ENCODE measurements at regions not wholly inside any gene's neighbourhood (a gene's known extent, or its start where the extent isn't known, plus 50 kb on each side); places are given as distances from the start of the nearest gene placed in this dataset.

DNA sequence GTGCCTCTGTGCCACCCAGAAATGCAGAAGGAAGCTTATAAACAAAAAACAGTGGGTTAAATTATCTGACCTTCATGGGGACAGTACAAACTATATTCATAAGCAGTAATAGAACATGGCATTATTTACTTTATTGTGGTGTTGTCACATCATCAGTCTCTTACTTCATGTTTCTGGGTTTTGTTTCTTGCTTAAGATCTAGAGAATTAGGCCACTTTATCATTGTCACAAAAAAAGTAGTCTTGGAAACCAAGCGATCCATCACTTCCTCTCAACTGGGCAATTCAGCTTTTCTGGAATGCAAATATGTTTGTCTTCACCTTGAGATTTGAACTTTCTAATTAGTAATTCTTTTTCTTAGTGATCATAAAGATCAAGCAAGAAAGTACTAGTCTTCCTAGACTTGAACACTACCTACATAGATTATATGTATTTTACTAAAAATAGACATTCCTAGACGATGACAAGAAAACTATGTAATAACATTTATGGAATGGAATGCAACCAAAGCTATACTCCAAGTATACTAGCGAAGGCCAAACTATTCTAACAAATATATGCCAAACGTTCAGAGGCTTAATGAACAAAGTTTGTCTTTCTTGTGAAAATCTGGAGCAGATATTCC lies 363.4 kb downstream of the DAD1 start:
- H2AK5ac ChIP-seq (ENCODE audit: low read depth, low read length), result peak overlapping the region; percentile 82; the same call in 1 of the 2 replicates
- in situ Hi-C loops (cut with MboI; ENCODE audit: low sequenced_read_pairs), result no loop called here
- DNase-seq, result peak; percentile 74

More for the DNA sequence above, 363.4 kb downstream of the DAD1 start:
- no peaks in the 10 kb centered on the region for H3K36me3 ChIP-seq (ENCODE audit: control insufficient read depth, insufficient read depth, low read length)
- peak overlapping the region; percentile 86; the same call in 2 of the 3 replicates for H2BK15ac ChIP-seq (ENCODE audit: low read depth, low read length)
- no peak overlapping the region for H3K4me3 ChIP-seq (ENCODE audit: insufficient read depth, low read depth, low read length)
- POLR2A ChIA-PET (ENCODE audit: unreplicated experiment), result no interaction called here
- peaks cover 15% of the 10 kb centered on the region for H3K4me1 ChIP-seq (ENCODE audit: control insufficient read depth, insufficient read depth, low read length)
- TF ChIP-seq RCOR1 (IDR thresholded peaks at IDR 0.05; ENCODE audit: insufficient replicate concordance, low read length) (no peak), CEBPB (IDR thresholded peaks at IDR 0.05; ENCODE audit: low read depth, low read length) (peak; percentile 21; the same call in 1 of the 2 replicates), FOS (IDR thresholded peaks at IDR 0.05; ENCODE audit: low read depth, low read length) (no peak; the same call in 1 of the 2 replicates), BHLHE40 (IDR thresholded peaks at IDR 0.05; ENCODE audit: low read depth, low read length) (no peak), RFX5 (IDR thresholded peaks at IDR 0.05; ENCODE audit: low read depth, low read length) (no peak)
- TF ChIP-seq, protein P1, sequence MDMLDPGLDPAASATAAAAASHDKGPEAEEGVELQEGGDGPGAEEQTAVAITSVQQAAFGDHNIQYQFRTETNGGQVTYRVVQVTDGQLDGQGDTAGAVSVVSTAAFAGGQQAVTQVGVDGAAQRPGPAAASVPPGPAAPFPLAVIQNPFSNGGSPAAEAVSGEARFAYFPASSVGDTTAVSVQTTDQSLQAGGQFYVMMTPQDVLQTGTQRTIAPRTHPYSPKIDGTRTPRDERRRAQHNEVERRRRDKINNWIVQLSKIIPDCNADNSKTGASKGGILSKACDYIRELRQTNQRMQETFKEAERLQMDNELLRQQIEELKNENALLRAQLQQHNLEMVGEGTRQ (IDR thresholded peaks at IDR 0.05; ENCODE audit: low read depth, low read length), result no peak
- peak overlapping the region; percentile 79; the same call in 1 of the 2 replicates for H4K91ac ChIP-seq (ENCODE audit: insufficient read depth, low read depth, low read length)
- peak overlapping the region; percentile 93 for H3K4me2 ChIP-seq (ENCODE audit: low read depth, low read length)
- H4K20me1 ChIP-seq (ENCODE audit: insufficient read depth, low read length), result no peaks in the 10 kb centered on the region
- CTCF ChIA-PET, result interaction anchor here (0.6 to 2.7 kb wide), 5 partner anchors 21 to 163 kb away, joined by 3 to 9 read pairs (median 4); no protein-coding TSS in a partner anchor
- peak overlapping the region; percentile 87; the same call in 1 of the 2 replicates for H4K5ac ChIP-seq (ENCODE audit: low read depth, low read length)
- H3K9me1 ChIP-seq (ENCODE audit: insufficient read depth, low read length), result 0 out of 2 replicates have a peak, but pooled peaks cover 4% of the 10 kb centered on the region
- peak overlapping the region; percentile 93 for H2BK20ac ChIP-seq (ENCODE audit: low read depth, low read length)
- ATAC-seq (ENCODE audit: low read depth), result peak; percentile 88
- H2BK5ac ChIP-seq (ENCODE audit: low read depth, low read length, poor library complexity, severe bottlenecking), result peak overlapping the region; percentile 96
- H3K79me1 ChIP-seq (ENCODE audit: low read depth in 1 of 2, low read length in 2 of 2), result no peaks in the 10 kb centered on the region
- H3K18ac ChIP-seq (ENCODE audit: low read depth, low read length), result peak overlapping the region; percentile 99
- no CpG with 5 or more reads among the region's 4 CpGs for WGBS, 2 experiments (ENCODE audit: extremely low coverage in 2 of 2, insufficient read length in 1 of 2)
- no TSS peak for BruUV-seq (replicated peaks)
- no peak overlapping the region for H2AK9ac ChIP-seq (replicated peaks; ENCODE audit: low read depth, low read length, poor library complexity)
- no peaks in the 10 kb centered on the region for H3K27me3 ChIP-seq (ENCODE audit: control insufficient read depth, insufficient read depth, low read length)
- dilution Hi-C loops (cut with HindIII; ENCODE audit: low sequenced_read_pairs, unreplicated experiment), result no loop called here
- H3K27ac ChIP-seq (ENCODE audit: insufficient read depth, low read length), result peak overlapping the region; percentile 74; the same call in 1 of the 2 replicates
- peak overlapping the region; percentile 86; the same call in 1 of the 2 replicates for H3K56ac ChIP-seq (ENCODE audit: extremely low read depth, insufficient read depth, low read length)
- H3K9ac ChIP-seq (ENCODE audit: low read depth, low read length), result no peak overlapping the region; the same call in 1 of the 2 replicates
- H3K14ac ChIP-seq (replicated peaks; ENCODE audit: low read depth, low read length), result peak overlapping the region; percentile 73; the same call in 1 of the 2 replicates
- H3K23ac ChIP-seq (ENCODE audit: low read depth, low read length), result peak overlapping the region; percentile 49; the same call in 1 of the 2 replicates
- peak overlapping the region; percentile 44 for H2AFZ ChIP-seq (replicated peaks; ENCODE audit: low read length, poor library complexity)
- H4K8ac ChIP-seq (ENCODE audit: low read depth in 2 of 2, low read length in 2 of 2), result peak overlapping the region; percentile 66 to 87
- peak overlapping the region; percentile 94 for H3K4ac ChIP-seq (ENCODE audit: low read depth, low read length)
- H2BK120ac ChIP-seq (ENCODE audit: low read depth, low read length), result peak overlapping the region; percentile 94
- H3K9me3 ChIP-seq (ENCODE audit: control insufficient read depth, insufficient read depth, low read length), result no peaks in the 10 kb centered on the region
- intact Hi-C loops (cut with micrococcal nuclease), result loop anchor here (5.0 kb wide), 2 partner anchors 52 to 72 kb away; no protein-coding TSS in a partner anchor

Data from IMR-90 (cell line).